ENCODE measurements at regions not wholly inside any gene's neighbourhood (a gene's known extent, or its start where the extent isn't known, plus 50 kb on each side); places are given as distances from the start of the nearest gene placed in this dataset.

GRCh38 chr4:74631988-74632387 is 162.3 kb downstream of the BTC start:
- Histone ChIP-seq H4K12ac (ENCODE audit: low read depth, low read length) (no peak overlapping the region), H3K18ac (ENCODE audit: low read length) (no peak overlapping the region), H3K79me1 (ENCODE audit: low read length) (no peaks in the 10 kb centered on the region), H3K4ac (ENCODE audit: low read depth, low read length) (no peak overlapping the region), H3K27ac (ENCODE audit: low read depth, low read length) (no peak overlapping the region), H3K36me3 (ENCODE audit: control insufficient read depth in 1 of 2, insufficient read depth in 2 of 2, low read length in 2 of 2) (no peaks in the 10 kb centered on the region), H2BK12ac (ENCODE audit: low read length) (no peak overlapping the region), H3K14ac (ENCODE audit: low read length) (no peak overlapping the region), H3K27me3 (ENCODE audit: insufficient read depth, low read length) (no peaks in the 10 kb centered on the region), H2AFZ (ENCODE audit: insufficient read depth, low read length, poor library complexity) (no peak overlapping the region), H3K4me1 (ENCODE audit: control insufficient read depth in 1 of 2, insufficient read depth in 2 of 2, low read length in 2 of 2) (no peaks in the 10 kb centered on the region), H3K9ac (ENCODE audit: low read length) (no peak overlapping the region), H2AK5ac (ENCODE audit: low read length) (no peak overlapping the region), H3K4me2 (ENCODE audit: low read length) (no peak overlapping the region), H4K91ac (ENCODE audit: low read depth, low read length) (no peak overlapping the region), H3K9me3 (ENCODE audit: insufficient read depth, low read depth, low read length) (no peaks in the 10 kb centered on the region), H4K8ac (ENCODE audit: low read depth, low read length) (no peak overlapping the region), H2BK5ac (ENCODE audit: low read depth, low read length, poor library complexity) (no peak overlapping the region), H2BK120ac (ENCODE audit: insufficient read depth, low read length, poor library complexity) (no peak overlapping the region), H3K23ac (ENCODE audit: low read length) (no peak overlapping the region), H3K4me3 (ENCODE audit: low read depth, low read length) (no peak overlapping the region), H3K79me2 (ENCODE audit: control insufficient read depth, insufficient read depth, low read length, poor library complexity) (no peaks in the 10 kb centered on the region)
- DNase-seq = no peak

GRCh38 chr4:74632634-74633033 is 161.7 kb downstream of the BTC start:
- no peaks in the 10 kb centered on the region for H3K79me1 ChIP-seq (ENCODE audit: low read length)
- no peak overlapping the region for H4K12ac ChIP-seq (ENCODE audit: low read depth, low read length)
- H3K4me2 ChIP-seq (ENCODE audit: low read length) = no peak overlapping the region
- H4K91ac ChIP-seq (ENCODE audit: low read depth, low read length) = no peak overlapping the region
- H3K9ac ChIP-seq (ENCODE audit: low read length) = no peak overlapping the region
- no peak for DNase-seq
- H3K4ac ChIP-seq (ENCODE audit: low read depth, low read length) = no peak overlapping the region
- H3K36me3 ChIP-seq (ENCODE audit: control insufficient read depth in 1 of 2, insufficient read depth in 2 of 2, low read length in 2 of 2) = no peaks in the 10 kb centered on the region
- no peak overlapping the region for H2BK12ac ChIP-seq (ENCODE audit: low read length)
- no peak overlapping the region for H2AFZ ChIP-seq (ENCODE audit: insufficient read depth, low read length, poor library complexity)
- H3K27me3 ChIP-seq (ENCODE audit: insufficient read depth, low read length) = no peaks in the 10 kb centered on the region
- H3K9me3 ChIP-seq (ENCODE audit: insufficient read depth, low read depth, low read length) = no peaks in the 10 kb centered on the region
- no peak overlapping the region for H2BK5ac ChIP-seq (ENCODE audit: low read depth, low read length, poor library complexity)
- no peaks in the 10 kb centered on the region for H3K79me2 ChIP-seq (ENCODE audit: control insufficient read depth, insufficient read depth, low read length, poor library complexity)
- H3K23ac ChIP-seq (ENCODE audit: low read length) = no peak overlapping the region
- no CpG with 5 or more reads among the region's 3 CpGs for WGBS (ENCODE audit: extremely low coverage, insufficient coverage, insufficient read length)
- no peak overlapping the region for H3K27ac ChIP-seq (ENCODE audit: low read depth, low read length)
- no peak overlapping the region for H3K4me3 ChIP-seq (ENCODE audit: low read depth, low read length)
- H3K14ac ChIP-seq (ENCODE audit: low read length) = no peak overlapping the region
- no peak overlapping the region for H3K18ac ChIP-seq (ENCODE audit: low read length)
- no peak overlapping the region for H2AK5ac ChIP-seq (ENCODE audit: low read length)
- no peak overlapping the region for H4K8ac ChIP-seq (ENCODE audit: low read depth, low read length)
- H3K4me1 ChIP-seq (ENCODE audit: control insufficient read depth in 1 of 2, insufficient read depth in 2 of 2, low read length in 2 of 2) = no peaks in the 10 kb centered on the region
- no peak overlapping the region for H2BK120ac ChIP-seq (ENCODE audit: insufficient read depth, low read length, poor library complexity)

GRCh38 chr4:74635074-74635473 is 159.2 kb downstream of the BTC start:
- DNase-seq = no peak
- Histone ChIP-seq H3K23ac (ENCODE audit: low read length) (no peak overlapping the region), H3K14ac (ENCODE audit: low read length) (no peak overlapping the region), H3K36me3 (ENCODE audit: control insufficient read depth in 1 of 2, insufficient read depth in 2 of 2, low read length in 2 of 2) (no peaks in the 10 kb centered on the region), H3K4me3 (ENCODE audit: low read depth, low read length) (no peak overlapping the region), H3K18ac (ENCODE audit: low read length) (no peak overlapping the region), H3K4me2 (ENCODE audit: low read length) (no peak overlapping the region), H3K27me3 (ENCODE audit: insufficient read depth, low read length) (no peaks in the 10 kb centered on the region), H2BK120ac (ENCODE audit: insufficient read depth, low read length, poor library complexity) (no peak overlapping the region), H3K27ac (ENCODE audit: low read depth, low read length) (no peak overlapping the region), H3K9ac (ENCODE audit: low read length) (no peak overlapping the region), H3K79me2 (ENCODE audit: control insufficient read depth, insufficient read depth, low read length, poor library complexity) (no peaks in the 10 kb centered on the region), H4K8ac (ENCODE audit: low read depth, low read length) (no peak overlapping the region), H4K91ac (ENCODE audit: low read depth, low read length) (no peak overlapping the region), H3K4ac (ENCODE audit: low read depth, low read length) (no peak overlapping the region), H4K12ac (ENCODE audit: low read depth, low read length) (no peak overlapping the region), H3K4me1 (ENCODE audit: control insufficient read depth in 1 of 2, insufficient read depth in 2 of 2, low read length in 2 of 2) (no peaks in the 10 kb centered on the region), H2AK5ac (ENCODE audit: low read length) (no peak overlapping the region), H2BK5ac (ENCODE audit: low read depth, low read length, poor library complexity) (no peak overlapping the region), H2AFZ (ENCODE audit: insufficient read depth, low read length, poor library complexity) (no peak overlapping the region), H3K9me3 (ENCODE audit: insufficient read depth, low read depth, low read length) (no peaks in the 10 kb centered on the region), H3K79me1 (ENCODE audit: low read length) (no peaks in the 10 kb centered on the region), H2BK12ac (ENCODE audit: low read length) (no peak overlapping the region)
- WGBS (ENCODE audit: extremely low coverage, insufficient coverage, insufficient read length) = no CpG with 5 or more reads among the region's 2 CpGs

- Histone ChIP-seq H4K12ac (ENCODE audit: low read depth, low read length) (no peak overlapping the region), H3K23ac (ENCODE audit: low read length) (no peak overlapping the region), H2BK5ac (ENCODE audit: low read depth, low read length, poor library complexity) (no peak overlapping the region), H3K9ac (ENCODE audit: low read length) (no peak overlapping the region), H3K4me2 (ENCODE audit: low read length) (no peak overlapping the region), H2AFZ (ENCODE audit: insufficient read depth, low read length, poor library complexity) (no peak overlapping the region), H3K27me3 (ENCODE audit: insufficient read depth, low read length) (no peaks in the 10 kb centered on the region), H3K14ac (ENCODE audit: low read length) (no peak overlapping the region), H3K4ac (ENCODE audit: low read depth, low read length) (no peak overlapping the region), H3K4me3 (ENCODE audit: low read depth, low read length) (no peak overlapping the region), H3K36me3 (ENCODE audit: control insufficient read depth in 1 of 2, insufficient read depth in 2 of 2, low read length in 2 of 2) (no peaks in the 10 kb centered on the region), H4K91ac (ENCODE audit: low read depth, low read length) (no peak overlapping the region), H3K4me1 (ENCODE audit: control insufficient read depth in 1 of 2, insufficient read depth in 2 of 2, low read length in 2 of 2) (no peaks in the 10 kb centered on the region), H3K79me1 (ENCODE audit: low read length) (no peaks in the 10 kb centered on the region), H2BK120ac (ENCODE audit: insufficient read depth, low read length, poor library complexity) (no peak overlapping the region), H2BK12ac (ENCODE audit: low read length) (no peak overlapping the region), H4K8ac (ENCODE audit: low read depth, low read length) (no peak overlapping the region), H3K79me2 (ENCODE audit: control insufficient read depth, insufficient read depth, low read length, poor library complexity) (no peaks in the 10 kb centered on the region), H2AK5ac (ENCODE audit: low read length) (no peak overlapping the region), H3K18ac (ENCODE audit: low read length) (no peak overlapping the region), H3K9me3 (ENCODE audit: insufficient read depth, low read depth, low read length) (no peaks in the 10 kb centered on the region), H3K27ac (ENCODE audit: low read depth, low read length) (no peak overlapping the region)
- DNase-seq = no peak
- no CpG with 5 or more reads among the region's 2 CpGs for WGBS (ENCODE audit: extremely low coverage, insufficient coverage, insufficient read length)
Measured at GRCh38 chr4:74635490-74636123, 158.7 kb downstream of the BTC start.

All from trophoblast cell (in vitro differentiated cells and primary cell).